ENCODE measurements at regions not wholly inside any gene's neighbourhood (a gene's known extent, or its start where the extent isn't known, plus 50 kb on each side); places are given as distances from the start of the nearest gene placed in this dataset.
A peak's percentile ranks its signal among the peaks of the same experiment; 100 is the strongest.

GRCh38 chr16:63982741-63983140, 1139.1 kb downstream of the CDH11 start:
- no peak for DNase-seq (ENCODE audit: low read depth in 1 of 2, low spot score in 1 of 2)
- no peak for TF ChIP-seq POLR2AphosphoS5 (IDR thresholded peaks at IDR 0.05; ENCODE audit: low read depth)
- TF ChIP-seq, protein P1, sequence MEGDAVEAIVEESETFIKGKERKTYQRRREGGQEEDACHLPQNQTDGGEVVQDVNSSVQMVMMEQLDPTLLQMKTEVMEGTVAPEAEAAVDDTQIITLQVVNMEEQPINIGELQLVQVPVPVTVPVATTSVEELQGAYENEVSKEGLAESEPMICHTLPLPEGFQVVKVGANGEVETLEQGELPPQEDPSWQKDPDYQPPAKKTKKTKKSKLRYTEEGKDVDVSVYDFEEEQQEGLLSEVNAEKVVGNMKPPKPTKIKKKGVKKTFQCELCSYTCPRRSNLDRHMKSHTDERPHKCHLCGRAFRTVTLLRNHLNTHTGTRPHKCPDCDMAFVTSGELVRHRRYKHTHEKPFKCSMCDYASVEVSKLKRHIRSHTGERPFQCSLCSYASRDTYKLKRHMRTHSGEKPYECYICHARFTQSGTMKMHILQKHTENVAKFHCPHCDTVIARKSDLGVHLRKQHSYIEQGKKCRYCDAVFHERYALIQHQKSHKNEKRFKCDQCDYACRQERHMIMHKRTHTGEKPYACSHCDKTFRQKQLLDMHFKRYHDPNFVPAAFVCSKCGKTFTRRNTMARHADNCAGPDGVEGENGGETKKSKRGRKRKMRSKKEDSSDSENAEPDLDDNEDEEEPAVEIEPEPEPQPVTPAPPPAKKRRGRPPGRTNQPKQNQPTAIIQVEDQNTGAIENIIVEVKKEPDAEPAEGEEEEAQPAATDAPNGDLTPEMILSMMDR (IDR thresholded peaks at IDR 0.05; ENCODE audit: insufficient read depth, low read length) = no peak
- no peak for TF ChIP-seq REST (IDR thresholded peaks at IDR 0.05; ENCODE audit: insufficient replicate concordance, low read depth)
- TF ChIP-seq GABPA (IDR thresholded peaks at IDR 0.05; ENCODE audit: low read depth) = no peak
- no peak for TF ChIP-seq SPI1 (IDR thresholded peaks at IDR 0.05; ENCODE audit: borderline replicate concordance, low read depth)
- no peak overlapping the region for H3K27ac ChIP-seq (replicated peaks)
- H3K27me3 ChIP-seq (ENCODE audit: insufficient read depth, poor library complexity, severe bottlenecking) = no peaks in the 10 kb centered on the region
- no peak overlapping the region for H3K4me3 ChIP-seq (replicated peaks; ENCODE audit: insufficient read depth, low read length)

GRCh38 chr16:63982110-63982509, 1139.8 kb downstream of the CDH11 start:
- no peak for TF ChIP-seq GABPA (IDR thresholded peaks at IDR 0.05; ENCODE audit: low read depth)
- peak; percentile 32; the same call in 1 of the 2 replicates for TF ChIP-seq SPI1 (IDR thresholded peaks at IDR 0.05; ENCODE audit: borderline replicate concordance, low read depth)
- H3K27ac ChIP-seq (replicated peaks) = no peak overlapping the region
- no peak overlapping the region for H3K4me3 ChIP-seq (replicated peaks; ENCODE audit: insufficient read depth, low read length)
- H3K27me3 ChIP-seq (ENCODE audit: insufficient read depth, poor library complexity, severe bottlenecking) = no peaks in the 10 kb centered on the region
- no peak for DNase-seq (ENCODE audit: low read depth in 1 of 2, low spot score in 1 of 2)

GRCh38 chr16:63981639-63982038, 1140.2 kb downstream of the CDH11 start:
- Histone ChIP-seq H3K27me3 (ENCODE audit: insufficient read depth, poor library complexity, severe bottlenecking) (no peaks in the 10 kb centered on the region), H3K27ac (replicated peaks) (no peak overlapping the region), H3K4me3 (replicated peaks; ENCODE audit: insufficient read depth, low read length) (no peak overlapping the region)
- TF ChIP-seq REST (IDR thresholded peaks at IDR 0.05; ENCODE audit: insufficient replicate concordance, low read depth) = no peak
- TF ChIP-seq, protein P1 (IDR thresholded peaks at IDR 0.05; ENCODE audit: insufficient read depth, low read length) = no peak
- no peak for TF ChIP-seq SPI1 (IDR thresholded peaks at IDR 0.05; ENCODE audit: borderline replicate concordance, low read depth)
- no peak for TF ChIP-seq GABPA (IDR thresholded peaks at IDR 0.05; ENCODE audit: low read depth)
- TF ChIP-seq POLR2AphosphoS5 (IDR thresholded peaks at IDR 0.05; ENCODE audit: low read depth) = no peak
- DNase-seq (ENCODE audit: low read depth in 1 of 2, low spot score in 1 of 2) = no peak

- Histone ChIP-seq H3K27me3 (ENCODE audit: insufficient read depth, poor library complexity, severe bottlenecking) (no peaks in the 10 kb centered on the region), H3K27ac (replicated peaks) (no peak overlapping the region), H3K4me3 (replicated peaks; ENCODE audit: insufficient read depth, low read length) (no peak overlapping the region)
- DNase-seq (ENCODE audit: low read depth in 1 of 2, low spot score in 1 of 2) = no peak
- TF ChIP-seq REST (IDR thresholded peaks at IDR 0.05; ENCODE audit: insufficient replicate concordance, low read depth) (no peak), GABPA (IDR thresholded peaks at IDR 0.05; ENCODE audit: low read depth) (no peak), POLR2AphosphoS5 (IDR thresholded peaks at IDR 0.05; ENCODE audit: low read depth) (no peak), SPI1 (IDR thresholded peaks at IDR 0.05; ENCODE audit: borderline replicate concordance, low read depth) (no peak)
- TF ChIP-seq, protein P1 (IDR thresholded peaks at IDR 0.05; ENCODE audit: insufficient read depth, low read length) = no peak
These were observed 1141.1 kb downstream of the CDH11 start for GRCh38 chr16:63980763-63981162.

Measured in HL-60 (cell line).